ENCODE measurements at regions not wholly inside any gene's neighbourhood (a gene's known extent, or its start where the extent isn't known, plus 50 kb on each side); places are given as distances from the start of the nearest gene placed in this dataset.
A peak's percentile ranks its signal among the peaks of the same experiment; 100 is the strongest.
"Not testable (repeated sequence)": the region's sequence is repeated elsewhere in the genome, so short reads cannot be mapped to it uniquely, and the experiment has no call there.

- Mint-ChIP-seq H3K36me3 (no peaks in the 10 kb centered on the region), H3K27ac (no peak overlapping the region), H3K4me3 (no peak overlapping the region), H3K27me3 (ENCODE audit: low read depth in 3 of 3) (peaks cover 0 to 5% (median 0%) of the 10 kb centered on the region in 3 donors), H3K9me3 (peaks cover 0 to 1% (median 0%) of the 10 kb centered on the region in 6 donors), H3K4me1 (peaks cover 16 to 30% of the 10 kb centered on the region in 2 donors)
- no peak for DNase-seq
Observed at GRCh38 chr4:54390670-54391069, 161.6 kb downstream of the PDGFRA start.

- Mint-ChIP-seq H3K9me3 (peaks cover 0 to 1% (median 0%) of the 10 kb centered on the region in 6 donors), H3K27me3 (ENCODE audit: low read depth in 3 of 3) (peaks cover 0 to 5% (median 0%) of the 10 kb centered on the region in 3 donors), H3K4me3 (no peak overlapping the region), H3K36me3 (no peaks in the 10 kb centered on the region), H3K27ac (no peak overlapping the region), H3K4me1 (peaks cover 16 to 30% of the 10 kb centered on the region in 2 donors)
- DNase-seq: no peak
Observed at GRCh38 chr4:54391104-54391503, 162.0 kb downstream of the PDGFRA start.

- Mint-ChIP-seq H3K4me3 (no peak overlapping the region), H3K27me3 (ENCODE audit: low read depth in 3 of 3) (peaks cover 0 to 5% (median 0%) of the 10 kb centered on the region in 3 donors), H3K4me1 (peaks cover 16 to 30% of the 10 kb centered on the region in 2 donors), H3K9me3 (peaks cover 0 to 1% (median 0%) of the 10 kb centered on the region in 6 donors), H3K27ac (no peak overlapping the region), H3K36me3 (no peaks in the 10 kb centered on the region)
- peak; percentile 3 to 4 (median 3) for DNase-seq
Observed at GRCh38 chr4:54392479-54392878, 163.4 kb downstream of the PDGFRA start.

- peaks cover 0 to 5% (median 0%) of the 10 kb centered on the region in 3 donors for H3K27me3 Mint-ChIP-seq (ENCODE audit: low read depth in 3 of 3)
- H3K4me1 Mint-ChIP-seq: peaks cover 16 to 30% of the 10 kb centered on the region in 2 donors
- peaks cover 0 to 1% (median 0%) of the 10 kb centered on the region in 6 donors for H3K9me3 Mint-ChIP-seq
- DNase-seq: no peak
- no peaks in the 10 kb centered on the region for H3K36me3 Mint-ChIP-seq
- H3K4me3 Mint-ChIP-seq: no peak overlapping the region
- no peak overlapping the region for H3K27ac Mint-ChIP-seq
Observed at GRCh38 chr4:54393243-54393642, 164.2 kb downstream of the PDGFRA start.

- H3K9me3 Mint-ChIP-seq: peaks cover 0 to 1% (median 0%) of the 10 kb centered on the region in 6 donors
- DNase-seq: peak; percentile 20 to 31 (median 29)
- peaks cover 16 to 30% of the 10 kb centered on the region in 2 donors for H3K4me1 Mint-ChIP-seq
- peaks cover 0 to 3% (median 2%) of the 10 kb centered on the region in 3 donors for H3K27me3 Mint-ChIP-seq (ENCODE audit: low read depth in 3 of 3)
- peak overlapping the region in 1 of 6 donors; percentile 46 for H3K27ac Mint-ChIP-seq
- no peak overlapping the region for H3K4me3 Mint-ChIP-seq
- no peaks in the 10 kb centered on the region for H3K36me3 Mint-ChIP-seq
Observed at GRCh38 chr4:54395013-54395527, 166.0 kb downstream of the PDGFRA start.

- DNase-seq: no peak
- Mint-ChIP-seq H3K27me3 (ENCODE audit: low read depth in 3 of 3) (peaks cover 0 to 4% (median 2%) of the 10 kb centered on the region in 3 donors), H3K27ac (no peak overlapping the region), H3K36me3 (no peaks in the 10 kb centered on the region), H3K4me1 (peaks cover under 1% of the 10 kb centered on the region in 2 donors), H3K9me3 (no peaks in the 10 kb centered on the region), H3K4me3 (no peak overlapping the region)
Observed at GRCh38 chr4:54400188-54400587, 171.1 kb downstream of the PDGFRA start.

- no peaks in the 10 kb centered on the region for H3K9me3 Mint-ChIP-seq
- no peak overlapping the region for H3K27ac Mint-ChIP-seq
- no peaks in the 10 kb centered on the region for H3K36me3 Mint-ChIP-seq
- H3K4me3 Mint-ChIP-seq: no peak overlapping the region
- no peak for DNase-seq
- H3K27me3 Mint-ChIP-seq (ENCODE audit: low read depth in 3 of 3): peaks cover 0 to 6% (median 3%) of the 10 kb centered on the region in 3 donors
- H3K4me1 Mint-ChIP-seq: no peaks in the 10 kb centered on the region
Observed at GRCh38 chr4:54400802-54401201, 171.7 kb downstream of the PDGFRA start.

GRCh38 chr4:54402880-54403480, 173.9 kb downstream of the PDGFRA start:
- H3K9me3 Mint-ChIP-seq: no peaks in the 10 kb centered on the region
- no peaks in the 10 kb centered on the region for H3K4me1 Mint-ChIP-seq
- no peak overlapping the region for H3K27ac Mint-ChIP-seq
- no peak overlapping the region for H3K4me3 Mint-ChIP-seq
- H3K36me3 Mint-ChIP-seq: no peaks in the 10 kb centered on the region
- H3K27me3 Mint-ChIP-seq (ENCODE audit: low read depth in 3 of 3): peaks cover 0 to 6% (median 5%) of the 10 kb centered on the region in 3 donors
- DNase-seq: no peak

- Mint-ChIP-seq H3K36me3 (no peaks in the 10 kb centered on the region), H3K27me3 (ENCODE audit: low read depth in 3 of 3) (peaks cover 0 to 6% (median 5%) of the 10 kb centered on the region in 3 donors), H3K4me3 (no peak overlapping the region), H3K27ac (peak overlapping the region in 1 of 6 donors; percentile 31), H3K9me3 (no peaks in the 10 kb centered on the region), H3K4me1 (no peaks in the 10 kb centered on the region)
- no peak for DNase-seq
Observed at GRCh38 chr4:54403700-54404453, 174.8 kb downstream of the PDGFRA start.

GRCh38 chr4:54409270-54409817, 180.3 kb downstream of the PDGFRA start:
- H3K36me3 Mint-ChIP-seq; H3K4me1 Mint-ChIP-seq; DNase-seq; H3K27ac Mint-ChIP-seq; H3K27me3 Mint-ChIP-seq (ENCODE audit: low read depth in 3 of 3); H3K4me3 Mint-ChIP-seq; H3K9me3 Mint-ChIP-seq: not testable (repeated sequence)

- H3K27me3 Mint-ChIP-seq (ENCODE audit: low read depth in 3 of 3): no peaks in the 10 kb centered on the region
- no peaks in the 10 kb centered on the region for H3K9me3 Mint-ChIP-seq
- no peak overlapping the region for H3K27ac Mint-ChIP-seq
- DNase-seq: no peak
- no peaks in the 10 kb centered on the region for H3K4me1 Mint-ChIP-seq
- no peaks in the 10 kb centered on the region for H3K36me3 Mint-ChIP-seq
- no peak overlapping the region for H3K4me3 Mint-ChIP-seq
Observed at GRCh38 chr4:54414545-54414944, 185.5 kb downstream of the PDGFRA start.

GRCh38 chr4:54417476-54417875, 188.4 kb downstream of the PDGFRA start:
- DNase-seq: no peak
- no peak overlapping the region for H3K4me3 Mint-ChIP-seq

GRCh38 chr4:54418468-54418867, 189.4 kb downstream of the PDGFRA start:
- H3K9me3 Mint-ChIP-seq: no peaks in the 10 kb centered on the region
- H3K4me1 Mint-ChIP-seq: no peaks in the 10 kb centered on the region
- no peak overlapping the region for H3K4me3 Mint-ChIP-seq
- H3K27ac Mint-ChIP-seq: no peak overlapping the region
- no peaks in the 10 kb centered on the region for H3K27me3 Mint-ChIP-seq (ENCODE audit: low read depth in 3 of 3)
- no peak for DNase-seq
- no peaks in the 10 kb centered on the region for H3K36me3 Mint-ChIP-seq

More at GRCh38 chr4:54417476-54417875, 188.4 kb downstream of the PDGFRA start:
- Mint-ChIP-seq H3K36me3 (no peaks in the 10 kb centered on the region), H3K27ac (no peak overlapping the region), H3K4me1 (no peaks in the 10 kb centered on the region), H3K27me3 (ENCODE audit: low read depth in 3 of 3) (no peaks in the 10 kb centered on the region), H3K9me3 (no peaks in the 10 kb centered on the region)

GRCh38 chr4:54423066-54423465, 194.0 kb downstream of the PDGFRA start:
- no peaks in the 10 kb centered on the region for H3K4me1 Mint-ChIP-seq
- no peaks in the 10 kb centered on the region for H3K9me3 Mint-ChIP-seq
- no peaks in the 10 kb centered on the region for H3K36me3 Mint-ChIP-seq
- H3K4me3 Mint-ChIP-seq: no peak overlapping the region
- no peak for DNase-seq
- peaks cover 0 to 6% (median 3%) of the 10 kb centered on the region in 3 donors for H3K27me3 Mint-ChIP-seq (ENCODE audit: low read depth in 3 of 3)
- no peak overlapping the region for H3K27ac Mint-ChIP-seq
